NCI-H460 (cell line): ENCODE measurements at regions not wholly inside any gene's neighbourhood (a gene's known extent, or its start where the extent isn't known, plus 50 kb on each side); places are given as distances from the start of the nearest gene placed in this dataset.
"Not testable (repeated sequence)": the region's sequence is repeated elsewhere in the genome, so short reads cannot be mapped to it uniquely, and the experiment has no call there.

ENCODE experiments used
- DNase-seq: peaks from one replicate; pipeline ENCODE4 v3.0.0-alpha.2; 2016; ENCODE audit warnings: low read depth; ENCODE audit errors: extremely low read depth

- DNase-seq, result no peak
These were observed 62.6 kb downstream of the DUSP6 start for GRCh38 chr12:89289720-89290119.

GRCh38 chr12:89288959-89289358, 63.3 kb downstream of the DUSP6 start:
- DNase-seq, result no peak

GRCh38 chr12:89286501-89286900, 65.8 kb downstream of the DUSP6 start:
- no peak for DNase-seq

GRCh38 chr12:89281539-89281867, 70.8 kb downstream of the DUSP6 start:
- DNase-seq, result no peak

- DNase-seq, result no peak
These were observed 71.3 kb downstream of the DUSP6 start for GRCh38 chr12:89280833-89281538.

GRCh38 chr12:89279499-89279898, 72.8 kb downstream of the DUSP6 start:
- no peak for DNase-seq

GRCh38 chr12:89278862-89279261, 73.4 kb downstream of the DUSP6 start:
- no peak for DNase-seq

GRCh38 chr12:89278169-89278568, 74.1 kb downstream of the DUSP6 start:
- DNase-seq, result no peak

GRCh38 chr12:89276860-89277259, 75.4 kb downstream of the DUSP6 start:
- no peak for DNase-seq

- no peak for DNase-seq
These were observed 78.8 kb downstream of the DUSP6 start for GRCh38 chr12:89273525-89273924.

- DNase-seq, result no peak
These were observed 81.8 kb downstream of the DUSP6 start for GRCh38 chr12:89270548-89270947.

- no peak for DNase-seq
These were observed 83.1 kb downstream of the DUSP6 start for GRCh38 chr12:89269174-89269573.

GRCh38 chr12:89267404-89267803, 84.9 kb downstream of the DUSP6 start:
- no peak for DNase-seq

- DNase-seq, result not testable (repeated sequence)
These were observed 85.6 kb downstream of the DUSP6 start for GRCh38 chr12:89266574-89267188.

GRCh38 chr12:89264837-89265236, 87.5 kb downstream of the DUSP6 start:
- no peak for DNase-seq

- no peak for DNase-seq
These were observed 88.4 kb downstream of the DUSP6 start for GRCh38 chr12:89263900-89264299.

- DNase-seq, result no peak
These were observed 89.3 kb downstream of the DUSP6 start for GRCh38 chr12:89262855-89263552.

GRCh38 chr12:89261982-89262381, 90.3 kb downstream of the DUSP6 start:
- no peak for DNase-seq

GRCh38 chr12:89260841-89261637, 91.3 kb downstream of the DUSP6 start:
- DNase-seq, result no peak

- no peak for DNase-seq
These were observed 92.5 kb downstream of the DUSP6 start for GRCh38 chr12:89259821-89260220.

- DNase-seq, result no peak
These were observed 93.9 kb downstream of the DUSP6 start for GRCh38 chr12:89258240-89258969.
